Nephron (organoid): ENCODE measurements at regions not wholly inside any gene's neighbourhood (a gene's known extent, or its start where the extent isn't known, plus 50 kb on each side); places are given as distances from the start of the nearest gene placed in this dataset.

Source experiments
- H3K27ac Mint-ChIP-seq, 3 experiments: 2 replicates each; pipeline ENCODE4 v1.8.0; 2020; ENCODE audit warnings: mixed read lengths in 3 of 3, mild to moderate bottlenecking in 2 of 3, moderate library complexity in 1 of 3
- H3K27me3 Mint-ChIP-seq: 2 replicates; pipeline ENCODE4 v1.8.0; 2021; ENCODE audit warnings: low read depth, mild to moderate bottlenecking, moderate library complexity, mixed read lengths
- H3K36me3 Mint-ChIP-seq: 2 replicates; pipeline ENCODE4 v1.8.0; 2020; ENCODE audit warnings: low read depth, mixed read lengths
- H3K4me1 Mint-ChIP-seq: 2 replicates; pipeline ENCODE4 v1.8.0; 2020; ENCODE audit warnings: mixed read lengths
- H3K4me3 Mint-ChIP-seq, 3 experiments: 2 replicates each; pipeline ENCODE4 v1.8.0; 2020; ENCODE audit warnings: mild to moderate bottlenecking in 3 of 3, mixed read lengths in 3 of 3, moderate library complexity in 2 of 3
- H3K9me3 Mint-ChIP-seq: 2 replicates; pipeline ENCODE4 v1.8.0; 2020; ENCODE audit warnings: mixed read lengths
- TF ChIP-seq, protein P1 (sequence below), 3 experiments: fragments of 200-600 bp; sonication (generic); IDR thresholded peaks; one replicate each; pipeline ENCODE4 v1.5.0; 2021; ENCODE audit warnings: antibody characterized with exemption in 3 of 3; ENCODE audit not compliant: unreplicated experiment in 3 of 3

DNA sequence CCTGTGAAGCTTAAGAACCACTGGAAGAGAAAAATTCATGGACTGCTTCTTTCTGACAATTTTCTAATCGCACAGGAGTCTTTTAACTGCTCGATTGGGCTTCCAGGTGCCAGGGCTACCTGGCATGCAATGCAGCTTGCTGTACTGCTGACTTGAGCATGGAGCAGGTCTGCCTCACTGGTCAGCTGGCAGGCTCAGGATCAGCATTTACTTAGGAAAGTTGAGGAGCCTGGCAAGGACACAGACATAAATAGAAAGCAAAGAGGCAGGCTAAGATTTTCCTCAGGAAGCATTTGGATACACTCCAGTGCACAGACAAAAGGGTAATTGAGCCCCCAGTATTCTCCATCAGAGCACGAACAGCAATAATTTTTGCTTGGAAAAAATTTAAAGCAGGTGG lies 163.5 kb downstream of the CSNK2A3 start:
- TF ChIP-seq, protein P1, sequence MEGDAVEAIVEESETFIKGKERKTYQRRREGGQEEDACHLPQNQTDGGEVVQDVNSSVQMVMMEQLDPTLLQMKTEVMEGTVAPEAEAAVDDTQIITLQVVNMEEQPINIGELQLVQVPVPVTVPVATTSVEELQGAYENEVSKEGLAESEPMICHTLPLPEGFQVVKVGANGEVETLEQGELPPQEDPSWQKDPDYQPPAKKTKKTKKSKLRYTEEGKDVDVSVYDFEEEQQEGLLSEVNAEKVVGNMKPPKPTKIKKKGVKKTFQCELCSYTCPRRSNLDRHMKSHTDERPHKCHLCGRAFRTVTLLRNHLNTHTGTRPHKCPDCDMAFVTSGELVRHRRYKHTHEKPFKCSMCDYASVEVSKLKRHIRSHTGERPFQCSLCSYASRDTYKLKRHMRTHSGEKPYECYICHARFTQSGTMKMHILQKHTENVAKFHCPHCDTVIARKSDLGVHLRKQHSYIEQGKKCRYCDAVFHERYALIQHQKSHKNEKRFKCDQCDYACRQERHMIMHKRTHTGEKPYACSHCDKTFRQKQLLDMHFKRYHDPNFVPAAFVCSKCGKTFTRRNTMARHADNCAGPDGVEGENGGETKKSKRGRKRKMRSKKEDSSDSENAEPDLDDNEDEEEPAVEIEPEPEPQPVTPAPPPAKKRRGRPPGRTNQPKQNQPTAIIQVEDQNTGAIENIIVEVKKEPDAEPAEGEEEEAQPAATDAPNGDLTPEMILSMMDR (IDR thresholded peaks at IDR 0.05; ENCODE audit: unreplicated experiment in 3 of 3) = no peak
- peaks cover 29% of the 10 kb centered on the region for H3K9me3 Mint-ChIP-seq
- H3K4me1 Mint-ChIP-seq = peaks cover 7% of the 10 kb centered on the region
- H3K27me3 Mint-ChIP-seq = peaks cover 4% of the 10 kb centered on the region
- no peak overlapping the region for H3K27ac Mint-ChIP-seq
- no peak overlapping the region for H3K4me3 Mint-ChIP-seq
- H3K36me3 Mint-ChIP-seq = peaks cover 7% of the 10 kb centered on the region

DNA sequence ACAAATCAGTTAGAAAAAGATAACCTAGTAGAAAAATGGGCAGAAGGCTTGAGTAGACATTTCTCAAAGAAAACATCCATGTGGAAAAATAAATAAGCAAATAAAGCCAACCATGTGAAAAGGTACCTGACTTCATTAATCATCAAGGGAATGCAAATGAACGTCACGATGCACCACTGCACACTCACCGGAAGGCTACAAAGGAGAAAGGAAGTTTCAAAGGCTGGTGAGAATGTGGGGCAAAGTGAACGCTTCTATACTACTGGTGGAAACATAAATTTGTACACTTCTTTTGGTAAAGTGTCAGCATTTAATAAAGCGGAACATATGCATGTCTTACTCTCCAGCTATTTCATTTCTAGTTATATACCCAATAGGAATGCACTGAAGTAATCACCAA lies 166.8 kb downstream of the CSNK2A3 start:
- H3K9me3 Mint-ChIP-seq = peaks cover 11% of the 10 kb centered on the region
- no peak overlapping the region for H3K4me3 Mint-ChIP-seq
- TF ChIP-seq, protein P1 (IDR thresholded peaks at IDR 0.05; ENCODE audit: unreplicated experiment in 3 of 3) = no peak
- peaks cover 15% of the 10 kb centered on the region for H3K4me1 Mint-ChIP-seq
- H3K27me3 Mint-ChIP-seq = peaks cover 6% of the 10 kb centered on the region
- no peak overlapping the region for H3K27ac Mint-ChIP-seq
- H3K36me3 Mint-ChIP-seq = peaks cover 7% of the 10 kb centered on the region

DNA sequence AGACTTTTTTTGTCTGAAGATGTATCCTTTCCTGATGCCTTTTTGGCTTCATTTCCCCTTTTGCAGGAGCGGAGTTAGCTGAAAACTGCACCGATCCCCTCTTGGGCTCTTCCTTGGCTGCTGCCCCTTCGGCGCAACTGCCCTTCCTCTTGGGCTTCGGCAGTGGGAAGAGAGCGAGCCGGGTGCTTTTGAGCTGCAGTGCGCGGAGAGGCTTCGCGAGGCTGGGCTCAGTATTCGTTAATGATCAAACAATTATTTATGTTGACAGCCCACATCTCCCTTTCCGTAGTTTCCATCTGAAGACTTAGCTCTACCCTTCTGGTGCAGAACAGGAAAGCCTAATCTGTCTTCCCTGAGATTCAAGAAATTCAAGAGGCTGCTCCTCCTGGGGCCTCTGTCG lies 170.8 kb downstream of the CSNK2A3 start:
- H3K27me3 Mint-ChIP-seq = peaks cover 6% of the 10 kb centered on the region
- no peaks in the 10 kb centered on the region for H3K9me3 Mint-ChIP-seq
- peaks cover 25% of the 10 kb centered on the region for H3K4me1 Mint-ChIP-seq
- H3K27ac Mint-ChIP-seq = peak overlapping the region in 1 of 3 experiments; percentile 16
- H3K36me3 Mint-ChIP-seq = no peaks in the 10 kb centered on the region
- TF ChIP-seq, protein P1 (IDR thresholded peaks at IDR 0.05; ENCODE audit: unreplicated experiment in 3 of 3) = no peak
- no peak overlapping the region for H3K4me3 Mint-ChIP-seq

DNA sequence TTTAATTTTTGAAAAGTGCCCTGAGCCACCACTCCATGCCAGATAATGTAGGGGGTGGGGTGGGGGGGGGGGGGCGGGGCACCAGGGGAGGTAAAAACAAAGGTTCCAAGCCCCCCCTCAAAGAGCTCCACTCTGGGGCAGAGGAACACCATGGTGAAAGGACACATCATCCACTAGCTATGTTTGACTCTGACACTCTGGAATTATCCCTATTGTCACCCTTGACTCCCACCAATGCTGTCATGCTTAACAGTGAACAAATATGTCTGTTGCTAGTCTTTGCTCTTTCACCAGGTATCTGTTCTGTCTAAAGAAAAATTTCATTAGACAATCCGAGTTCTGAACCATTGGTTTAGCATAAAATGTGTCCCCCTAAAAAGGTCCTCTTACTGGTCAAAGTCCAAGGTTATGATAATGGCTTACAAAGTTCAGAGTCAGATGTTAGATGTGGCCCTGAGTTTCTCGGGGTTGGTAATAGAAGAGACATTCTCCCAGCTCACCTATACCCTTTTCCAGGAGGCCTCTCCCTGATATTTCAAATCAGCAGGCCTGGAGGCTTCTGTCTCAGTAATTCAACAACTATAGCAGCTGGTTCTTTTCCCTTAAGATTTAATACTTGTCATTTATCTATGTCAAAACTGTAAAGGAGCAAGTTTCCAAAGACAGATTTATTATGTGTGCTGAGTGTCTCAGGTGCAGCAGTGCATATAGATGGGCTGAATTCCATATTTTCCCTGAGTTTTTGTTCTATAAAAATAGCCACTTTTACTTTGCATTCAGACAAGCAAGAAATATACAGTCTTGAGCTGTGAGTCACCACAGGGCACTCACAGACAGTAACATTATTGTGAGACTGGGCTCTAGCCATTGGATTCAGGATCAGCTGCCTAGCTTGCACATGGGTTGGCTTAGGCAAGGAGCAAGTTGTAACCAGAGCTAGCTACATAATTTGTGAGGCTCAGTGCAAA lies 174.1 kb downstream of the CSNK2A3 start:
- TF ChIP-seq, protein P1 (IDR thresholded peaks at IDR 0.05; ENCODE audit: unreplicated experiment in 3 of 3) = no peak
- Mint-ChIP-seq H3K9me3 (peaks cover 2% of the 10 kb centered on the region), H3K36me3 (no peaks in the 10 kb centered on the region), H3K27ac (peak overlapping the region; percentile 82 to 90 (median 84)), H3K4me3 (no peak overlapping the region), H3K27me3 (peaks cover 10% of the 10 kb centered on the region), H3K4me1 (peaks cover 32% of the 10 kb centered on the region)

DNA sequence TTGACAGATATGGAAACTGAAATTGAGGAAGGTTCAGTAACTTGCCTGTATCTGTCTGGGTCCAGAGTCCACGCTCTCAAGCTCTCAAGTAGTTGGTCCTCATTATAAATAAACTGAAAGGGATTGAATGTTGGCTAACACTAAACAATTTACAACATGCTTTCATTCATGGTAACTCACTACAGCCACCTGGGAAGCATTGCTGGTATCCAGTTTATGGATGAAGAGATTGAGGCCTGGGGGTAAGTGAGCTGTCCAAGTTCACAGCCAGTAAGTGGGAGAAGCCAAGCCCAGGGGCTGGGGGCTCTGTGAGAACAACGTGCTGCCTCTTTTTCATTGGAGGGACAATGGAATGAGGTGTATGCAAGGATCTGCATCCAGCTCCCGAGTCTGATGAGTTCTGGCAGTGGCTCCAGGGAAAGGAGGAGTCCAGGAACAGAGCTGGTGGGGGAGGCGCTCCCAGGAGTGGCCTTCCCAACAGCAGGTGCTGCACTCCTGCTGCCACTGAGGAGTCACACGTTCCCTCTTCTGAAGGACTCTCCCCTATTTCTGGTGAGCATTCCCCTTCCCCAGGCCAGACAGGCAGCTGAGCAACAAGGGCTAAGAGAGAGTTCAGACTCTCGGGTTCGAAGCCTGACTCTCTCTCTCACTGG lies 175.8 kb downstream of the CSNK2A3 start:
- H3K27ac Mint-ChIP-seq = no peak overlapping the region
- H3K27me3 Mint-ChIP-seq = peaks cover 6% of the 10 kb centered on the region
- H3K9me3 Mint-ChIP-seq = peaks cover 2% of the 10 kb centered on the region
- H3K4me1 Mint-ChIP-seq = peaks cover 43% of the 10 kb centered on the region
- no peaks in the 10 kb centered on the region for H3K36me3 Mint-ChIP-seq
- no peak overlapping the region for H3K4me3 Mint-ChIP-seq
- TF ChIP-seq, protein P1 (IDR thresholded peaks at IDR 0.05; ENCODE audit: unreplicated experiment in 3 of 3) = no peak
